ENCODE measurements at regions not wholly inside any gene's neighbourhood (a gene's known extent, or its start where the extent isn't known, plus 50 kb on each side); places are given as distances from the start of the nearest gene placed in this dataset.

GRCh38 chr2:144580521-144581161, 60.7 kb upstream of the ZEB2 start:
- Histone ChIP-seq H3K27me3 (ENCODE audit: control insufficient read depth, insufficient read depth, low read length) (no peaks in the 10 kb centered on the region), H3K36me3 (ENCODE audit: control insufficient read depth in 2 of 3, insufficient read depth in 3 of 3, low read length in 3 of 3) (no peaks in the 10 kb centered on the region), H3K4me1 (ENCODE audit: control insufficient read depth in 2 of 3, insufficient read depth in 2 of 3, low read depth in 1 of 3, low read length in 3 of 3) (peaks cover 0 to 6% (median 0%) of the 10 kb centered on the region in 3 donors), H3K4me3 (ENCODE audit: low read length in 3 of 3) (no peak overlapping the region), H3K9ac (ENCODE audit: low read length in 3 of 3) (no peak overlapping the region), H3K9me3 (ENCODE audit: control insufficient read depth in 2 of 3, insufficient read depth in 1 of 3, low read length in 3 of 3) (no peaks in the 10 kb centered on the region), H3K27ac (ENCODE audit: low read depth in 2 of 2, low read length in 2 of 2) (no peak overlapping the region)
- no peak for FAIRE-seq
- intact Hi-C loops (cut with DNase I): no loop called here
- TF ChIP-seq, protein P1, sequence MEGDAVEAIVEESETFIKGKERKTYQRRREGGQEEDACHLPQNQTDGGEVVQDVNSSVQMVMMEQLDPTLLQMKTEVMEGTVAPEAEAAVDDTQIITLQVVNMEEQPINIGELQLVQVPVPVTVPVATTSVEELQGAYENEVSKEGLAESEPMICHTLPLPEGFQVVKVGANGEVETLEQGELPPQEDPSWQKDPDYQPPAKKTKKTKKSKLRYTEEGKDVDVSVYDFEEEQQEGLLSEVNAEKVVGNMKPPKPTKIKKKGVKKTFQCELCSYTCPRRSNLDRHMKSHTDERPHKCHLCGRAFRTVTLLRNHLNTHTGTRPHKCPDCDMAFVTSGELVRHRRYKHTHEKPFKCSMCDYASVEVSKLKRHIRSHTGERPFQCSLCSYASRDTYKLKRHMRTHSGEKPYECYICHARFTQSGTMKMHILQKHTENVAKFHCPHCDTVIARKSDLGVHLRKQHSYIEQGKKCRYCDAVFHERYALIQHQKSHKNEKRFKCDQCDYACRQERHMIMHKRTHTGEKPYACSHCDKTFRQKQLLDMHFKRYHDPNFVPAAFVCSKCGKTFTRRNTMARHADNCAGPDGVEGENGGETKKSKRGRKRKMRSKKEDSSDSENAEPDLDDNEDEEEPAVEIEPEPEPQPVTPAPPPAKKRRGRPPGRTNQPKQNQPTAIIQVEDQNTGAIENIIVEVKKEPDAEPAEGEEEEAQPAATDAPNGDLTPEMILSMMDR (IDR thresholded peaks at IDR 0.05; ENCODE audit: borderline replicate concordance, extremely low read depth, insufficient read depth): no peak
- no peak for DNase-seq

GRCh38 chr2:144579556-144579955, 59.6 kb upstream of the ZEB2 start:
- H3K4me3 ChIP-seq (ENCODE audit: low read length in 3 of 3): no peak overlapping the region
- H3K36me3 ChIP-seq (ENCODE audit: control insufficient read depth in 2 of 3, insufficient read depth in 3 of 3, low read length in 3 of 3): no peaks in the 10 kb centered on the region
- H3K27me3 ChIP-seq (ENCODE audit: control insufficient read depth, insufficient read depth, low read length): no peaks in the 10 kb centered on the region
- TF ChIP-seq, protein P1 (IDR thresholded peaks at IDR 0.05; ENCODE audit: borderline replicate concordance, extremely low read depth, insufficient read depth): no peak
- H3K9ac ChIP-seq (ENCODE audit: low read length in 3 of 3): no peak overlapping the region
- DNase-seq: no peak
- no peak for FAIRE-seq
- no peaks in the 10 kb centered on the region for H3K9me3 ChIP-seq (ENCODE audit: control insufficient read depth in 2 of 3, insufficient read depth in 1 of 3, low read length in 3 of 3)
- H3K4me1 ChIP-seq (ENCODE audit: control insufficient read depth in 2 of 3, insufficient read depth in 2 of 3, low read depth in 1 of 3, low read length in 3 of 3): peaks cover 0 to 6% (median 0%) of the 10 kb centered on the region in 3 donors
- intact Hi-C loops (cut with DNase I): no loop called here
- no peak overlapping the region for H3K27ac ChIP-seq (ENCODE audit: low read depth in 2 of 2, low read length in 2 of 2)

- no peaks in the 10 kb centered on the region for H3K9me3 ChIP-seq (ENCODE audit: control insufficient read depth in 2 of 3, insufficient read depth in 1 of 3, low read length in 3 of 3)
- FAIRE-seq: no peak
- TF ChIP-seq, protein P1 (IDR thresholded peaks at IDR 0.05; ENCODE audit: borderline replicate concordance, extremely low read depth, insufficient read depth): no peak
These were observed 58.2 kb upstream of the ZEB2 start for GRCh38 chr2:144578099-144578498.

GRCh38 chr2:144572977-144573376, 53.1 kb upstream of the ZEB2 start:
- H3K4me1 ChIP-seq (ENCODE audit: control insufficient read depth in 2 of 3, insufficient read depth in 2 of 3, low read depth in 1 of 3, low read length in 3 of 3): no peaks in the 10 kb centered on the region
- no peaks in the 10 kb centered on the region for H3K27me3 ChIP-seq (ENCODE audit: control insufficient read depth, insufficient read depth, low read length)
- H3K27ac ChIP-seq (ENCODE audit: low read depth in 2 of 2, low read length in 2 of 2): no peak overlapping the region
- H3K9ac ChIP-seq (ENCODE audit: low read length in 3 of 3): no peak overlapping the region
- TF ChIP-seq, protein P1 (IDR thresholded peaks at IDR 0.05; ENCODE audit: borderline replicate concordance, extremely low read depth, insufficient read depth): no peak
- H3K36me3 ChIP-seq (ENCODE audit: control insufficient read depth in 2 of 3, insufficient read depth in 3 of 3, low read length in 3 of 3): no peaks in the 10 kb centered on the region
- intact Hi-C loops (cut with DNase I): no loop called here
- no peak for FAIRE-seq
- no peak overlapping the region for H3K4me3 ChIP-seq (ENCODE audit: low read length in 3 of 3)
- no peaks in the 10 kb centered on the region for H3K9me3 ChIP-seq (ENCODE audit: control insufficient read depth in 2 of 3, insufficient read depth in 1 of 3, low read length in 3 of 3)
- no peak for DNase-seq

More at GRCh38 chr2:144578099-144578498, 58.2 kb upstream of the ZEB2 start:
- H3K4me3 ChIP-seq (ENCODE audit: low read length in 3 of 3): no peak overlapping the region
- intact Hi-C loops (cut with DNase I): no loop called here
- H3K27ac ChIP-seq (ENCODE audit: low read depth in 2 of 2, low read length in 2 of 2): no peak overlapping the region
- no peak for DNase-seq
- no peak overlapping the region for H3K9ac ChIP-seq (ENCODE audit: low read length in 3 of 3)
- no peaks in the 10 kb centered on the region for H3K36me3 ChIP-seq (ENCODE audit: control insufficient read depth in 2 of 3, insufficient read depth in 3 of 3, low read length in 3 of 3)
- H3K4me1 ChIP-seq (ENCODE audit: control insufficient read depth in 2 of 3, insufficient read depth in 2 of 3, low read depth in 1 of 3, low read length in 3 of 3): peaks cover 0 to 6% (median 0%) of the 10 kb centered on the region in 3 donors
- H3K27me3 ChIP-seq (ENCODE audit: control insufficient read depth, insufficient read depth, low read length): no peaks in the 10 kb centered on the region

Measured in kidney (tissue), 13 donors.